ENCODE measurements at regions not wholly inside any gene's neighbourhood (a gene's known extent, or its start where the extent isn't known, plus 50 kb on each side); places are given as distances from the start of the nearest gene placed in this dataset.

- DNase-seq (ENCODE audit: low read depth) = no peak
- TF ChIP-seq, protein P1, sequence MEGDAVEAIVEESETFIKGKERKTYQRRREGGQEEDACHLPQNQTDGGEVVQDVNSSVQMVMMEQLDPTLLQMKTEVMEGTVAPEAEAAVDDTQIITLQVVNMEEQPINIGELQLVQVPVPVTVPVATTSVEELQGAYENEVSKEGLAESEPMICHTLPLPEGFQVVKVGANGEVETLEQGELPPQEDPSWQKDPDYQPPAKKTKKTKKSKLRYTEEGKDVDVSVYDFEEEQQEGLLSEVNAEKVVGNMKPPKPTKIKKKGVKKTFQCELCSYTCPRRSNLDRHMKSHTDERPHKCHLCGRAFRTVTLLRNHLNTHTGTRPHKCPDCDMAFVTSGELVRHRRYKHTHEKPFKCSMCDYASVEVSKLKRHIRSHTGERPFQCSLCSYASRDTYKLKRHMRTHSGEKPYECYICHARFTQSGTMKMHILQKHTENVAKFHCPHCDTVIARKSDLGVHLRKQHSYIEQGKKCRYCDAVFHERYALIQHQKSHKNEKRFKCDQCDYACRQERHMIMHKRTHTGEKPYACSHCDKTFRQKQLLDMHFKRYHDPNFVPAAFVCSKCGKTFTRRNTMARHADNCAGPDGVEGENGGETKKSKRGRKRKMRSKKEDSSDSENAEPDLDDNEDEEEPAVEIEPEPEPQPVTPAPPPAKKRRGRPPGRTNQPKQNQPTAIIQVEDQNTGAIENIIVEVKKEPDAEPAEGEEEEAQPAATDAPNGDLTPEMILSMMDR (conservative IDR thresholded peaks at IDR 0.05; ENCODE audit: low read depth, low read length) = no peak
- no peak overlapping the region for H3K4me3 ChIP-seq (ENCODE audit: low read length)
Measured at GRCh38 chr4:54908763-54909162, 216.6 kb downstream of the KDR start.

DNA sequence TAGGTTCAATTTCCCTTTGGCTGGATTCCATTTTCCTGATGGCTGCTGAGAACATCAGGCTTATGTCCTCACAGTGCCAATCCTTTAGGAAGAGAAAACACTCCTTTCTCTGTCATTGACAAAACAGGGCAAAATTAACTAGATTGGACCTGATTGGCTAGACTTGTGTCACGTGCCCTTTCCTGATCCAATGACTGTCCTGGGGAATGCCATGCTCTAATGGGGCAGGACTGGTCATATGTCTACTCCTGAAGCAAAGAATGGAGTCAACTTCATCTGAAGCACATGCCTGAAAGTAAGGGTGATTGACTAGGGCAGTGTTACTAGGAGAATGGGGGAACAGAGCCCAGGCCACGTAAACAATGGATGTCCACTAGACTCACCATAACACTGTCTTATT, 220.4 kb downstream of the KDR start:
- no peak overlapping the region for H3K4me3 ChIP-seq (ENCODE audit: low read length)
- DNase-seq (ENCODE audit: low read depth) = no peak
- TF ChIP-seq, protein P1 (conservative IDR thresholded peaks at IDR 0.05; ENCODE audit: low read depth, low read length) = no peak

DNA sequence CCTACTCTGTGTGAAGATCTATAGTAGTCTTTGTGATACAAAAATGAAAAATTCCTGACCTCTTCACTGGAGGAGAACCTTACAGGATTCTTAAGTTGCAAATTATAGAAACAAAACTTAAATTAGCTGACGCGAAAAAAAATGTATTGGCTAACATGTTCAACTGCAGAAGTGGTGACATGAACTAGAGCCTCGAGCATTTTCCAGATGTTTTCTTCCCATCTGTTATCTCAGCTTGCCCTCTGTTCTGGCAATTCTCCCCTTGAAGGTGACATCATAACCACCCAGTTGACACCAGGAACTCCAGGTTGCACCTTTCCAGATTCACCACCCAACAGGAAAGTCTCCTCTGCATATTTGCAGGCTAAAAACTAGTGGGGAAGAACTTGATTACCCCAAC, 222.4 kb downstream of the KDR start:
- TF ChIP-seq, protein P1 (conservative IDR thresholded peaks at IDR 0.05; ENCODE audit: low read depth, low read length) = no peak
- no peak overlapping the region for H3K4me3 ChIP-seq (ENCODE audit: low read length)
- no peak for DNase-seq (ENCODE audit: low read depth)

DNA sequence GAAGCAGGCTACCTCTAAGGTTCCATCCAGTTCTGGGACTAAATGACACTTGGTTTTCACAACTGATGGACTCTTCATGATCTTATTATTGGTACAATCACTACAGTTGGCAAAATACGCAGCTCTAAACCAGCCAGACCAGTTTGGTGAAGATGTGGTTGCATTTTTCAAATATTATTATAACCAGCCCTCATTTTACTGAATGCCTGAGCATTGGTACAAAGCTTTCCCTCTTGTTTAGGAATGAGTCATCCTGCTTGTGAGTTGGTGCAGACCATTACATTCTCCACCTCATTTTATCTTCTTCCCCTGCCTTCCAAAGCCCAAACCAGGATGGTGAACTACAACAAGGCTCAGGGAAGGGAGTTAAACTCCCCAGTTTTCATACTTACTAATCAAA, 223.1 kb downstream of the KDR start:
- H3K4me3 ChIP-seq (ENCODE audit: low read length) = no peak overlapping the region
- DNase-seq (ENCODE audit: low read depth) = no peak
- TF ChIP-seq, protein P1 (conservative IDR thresholded peaks at IDR 0.05; ENCODE audit: low read depth, low read length) = no peak

GRCh38 chr4:54901202-54901601, 224.2 kb downstream of the KDR start:
- H3K4me3 ChIP-seq (ENCODE audit: low read length) = no peak overlapping the region
- TF ChIP-seq, protein P1 (conservative IDR thresholded peaks at IDR 0.05; ENCODE audit: low read depth, low read length) = no peak
- no peak for DNase-seq (ENCODE audit: low read depth)

- no peak for DNase-seq (ENCODE audit: low read depth)
- TF ChIP-seq, protein P1 (conservative IDR thresholded peaks at IDR 0.05; ENCODE audit: low read depth, low read length) = no peak
- no peak overlapping the region for H3K4me3 ChIP-seq (ENCODE audit: low read length)
Measured at GRCh38 chr4:54898656-54899340, 226.6 kb downstream of the KDR start.

DNA sequence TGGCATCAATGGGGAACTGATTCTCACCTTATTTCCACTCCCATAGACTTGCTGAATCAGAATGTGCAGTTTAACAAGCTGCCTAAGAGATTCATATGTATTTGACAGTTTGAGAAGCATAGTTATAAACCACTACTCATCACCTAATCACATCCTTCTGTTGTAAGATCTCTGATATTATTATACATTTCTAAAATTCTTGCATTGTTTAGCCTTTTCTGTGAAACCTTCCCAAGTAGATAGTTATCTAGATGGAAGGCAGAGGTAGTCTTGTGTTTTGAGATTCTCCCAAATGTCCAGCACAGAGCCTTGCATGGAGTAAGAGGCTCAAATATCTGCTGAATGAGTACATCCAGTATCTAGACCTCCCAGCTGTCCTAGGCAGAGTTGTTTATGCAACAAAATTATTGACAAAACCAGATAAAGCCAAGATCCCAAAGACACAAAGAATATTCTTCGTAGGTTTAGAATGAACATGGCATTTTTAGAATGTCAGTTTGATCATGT, 227.3 kb downstream of the KDR start:
- TF ChIP-seq, protein P1 (conservative IDR thresholded peaks at IDR 0.05; ENCODE audit: low read depth, low read length) = no peak
- no peak for DNase-seq (ENCODE audit: low read depth)
- H3K4me3 ChIP-seq (ENCODE audit: low read length) = no peak overlapping the region
